GM04503 (cell line): ENCODE measurements at regions not wholly inside any gene's neighbourhood (a gene's known extent, or its start where the extent isn't known, plus 50 kb on each side); places are given as distances from the start of the nearest gene placed in this dataset.

Experiments used
- DNase-seq: peaks from one replicate; pipeline ENCODE4 v3.0.0-alpha.2; 2012; ENCODE audit warnings: low read depth

DNA sequence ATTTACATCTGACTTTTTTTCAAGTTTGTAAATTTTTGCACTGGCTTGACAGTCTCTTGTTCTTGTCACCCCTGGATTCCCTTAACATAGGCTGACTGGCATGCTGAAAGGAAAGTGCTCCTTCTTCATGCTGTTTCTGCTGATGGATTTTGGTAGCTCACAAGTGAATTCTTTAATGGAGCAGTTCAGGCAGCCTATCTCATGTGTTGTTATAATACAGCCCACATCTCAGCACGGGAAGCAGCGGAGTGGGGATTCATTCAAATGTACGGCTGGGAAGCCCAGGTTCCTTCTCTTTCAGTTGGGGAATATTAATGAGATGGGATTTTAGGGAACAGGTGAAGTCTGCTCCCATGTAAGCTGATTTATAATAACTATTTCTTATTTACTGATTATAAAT, 142.8 kb downstream of the CD8B2 start:
- no peak for DNase-seq

DNA sequence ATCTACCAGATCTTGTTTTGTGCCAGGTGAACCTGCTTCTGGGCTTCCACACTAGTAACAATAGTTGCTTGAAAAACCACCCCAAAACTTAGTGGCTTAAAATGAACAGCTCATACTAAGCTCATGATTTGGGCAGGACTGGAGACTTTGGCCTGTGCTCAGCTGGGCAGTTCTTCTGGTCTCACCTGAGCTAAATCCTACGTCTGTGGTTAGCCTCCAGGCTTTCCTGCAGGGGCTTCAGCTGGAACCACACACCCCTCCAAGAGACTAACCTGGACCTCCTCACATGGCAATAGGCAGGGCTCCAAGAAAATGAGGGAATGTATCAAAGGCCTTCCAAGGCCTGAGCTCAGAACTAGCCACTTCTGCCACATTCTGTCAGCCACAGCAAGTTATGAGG, 144.1 kb downstream of the CD8B2 start:
- DNase-seq = no peak

DNA sequence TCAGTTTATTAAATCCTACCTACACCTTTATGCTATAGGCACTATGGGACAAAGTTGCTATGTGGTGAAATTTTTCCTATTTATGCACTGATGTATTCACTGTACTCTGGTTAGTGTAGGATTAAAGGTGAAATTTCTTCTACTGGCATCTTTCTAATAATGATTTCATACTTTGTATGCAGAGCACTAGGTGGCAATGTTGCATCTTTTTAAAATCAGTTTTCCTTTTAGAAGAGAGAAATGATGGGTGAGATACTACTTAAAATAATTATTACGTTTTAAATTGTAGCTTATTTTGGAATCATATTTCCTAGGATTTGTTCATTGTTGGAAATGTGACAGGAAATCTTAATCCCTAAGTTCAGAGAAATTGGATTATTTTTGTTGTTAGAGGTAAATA, 150.9 kb downstream of the CD8B2 start:
- no peak for DNase-seq

DNA sequence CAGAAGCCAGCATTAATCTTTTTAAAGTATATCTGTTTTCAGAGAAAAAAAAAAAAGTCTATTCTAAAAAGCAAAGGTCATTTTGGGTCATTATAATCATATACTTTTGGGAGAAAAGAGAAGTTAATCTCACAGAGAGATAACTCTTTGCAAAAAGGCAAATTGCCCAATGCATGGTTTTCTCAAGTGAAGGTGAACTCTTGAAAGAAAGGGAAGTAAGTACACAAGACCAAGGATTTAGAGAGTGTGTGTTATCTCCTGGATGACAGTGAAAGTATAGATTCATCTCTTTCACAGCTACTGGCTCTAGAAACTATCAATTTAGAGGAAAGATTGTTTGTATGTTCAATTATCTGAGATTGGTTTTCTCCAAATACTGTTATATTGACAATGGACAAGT, 151.4 kb downstream of the CD8B2 start:
- no peak for DNase-seq

DNA sequence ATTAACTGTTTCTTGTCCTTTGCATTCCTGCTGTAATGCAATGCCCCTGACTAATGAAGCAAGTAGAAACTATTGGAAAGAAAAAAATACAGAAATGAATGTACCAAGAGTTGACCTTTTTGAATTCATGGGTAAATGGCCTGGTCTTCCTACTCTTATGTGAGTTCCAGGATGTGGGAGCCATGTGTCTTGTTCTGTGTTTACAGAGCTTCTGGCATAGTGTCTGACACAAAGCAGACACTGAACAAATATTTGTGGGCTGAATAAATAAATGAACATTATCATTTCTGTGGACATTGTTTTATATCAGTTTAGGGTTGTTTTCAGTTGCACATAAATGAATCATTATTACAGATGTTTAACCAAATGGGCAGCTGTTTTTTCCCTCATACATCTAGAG, 155.5 kb downstream of the CD8B2 start:
- no peak for DNase-seq

DNA sequence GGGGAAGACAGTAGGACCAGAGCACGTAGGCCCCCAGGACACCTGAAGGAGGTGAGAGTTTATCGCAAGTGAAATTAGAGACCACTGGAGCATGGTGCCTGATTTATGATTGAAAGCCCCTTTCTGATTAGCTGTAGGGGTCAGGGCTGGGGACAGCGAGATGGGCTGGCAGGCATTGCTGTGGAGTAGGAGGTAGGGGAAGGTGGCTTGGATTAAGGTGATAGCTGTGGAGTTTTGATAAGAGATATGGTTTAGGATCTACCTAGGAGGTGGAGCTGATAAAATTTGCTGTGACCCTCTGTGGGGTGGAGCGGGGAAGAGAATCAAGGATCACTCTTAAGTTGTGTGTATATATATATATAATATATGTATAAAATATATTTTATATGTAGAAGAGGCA, 157.5 kb downstream of the CD8B2 start:
- no peak for DNase-seq

DNA sequence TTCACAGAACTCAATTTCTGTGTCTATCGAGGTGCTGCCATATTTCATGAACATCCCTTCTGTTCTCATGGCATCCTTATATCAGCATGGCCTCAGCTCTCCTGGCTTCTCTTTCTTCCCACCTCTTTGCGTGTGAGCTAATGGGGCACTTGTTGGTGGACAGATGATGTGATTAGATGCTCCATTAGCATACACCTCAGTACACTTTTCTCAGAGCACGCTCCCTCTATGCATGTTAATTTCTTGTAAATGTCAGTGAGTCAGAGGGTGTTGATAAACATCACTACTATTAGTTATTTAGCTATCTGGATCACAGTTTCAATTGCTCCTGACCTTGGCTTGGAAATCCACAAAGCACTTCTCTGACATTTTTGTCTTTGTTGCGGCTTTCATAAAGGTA, 159.4 kb downstream of the CD8B2 start:
- no peak for DNase-seq

DNA sequence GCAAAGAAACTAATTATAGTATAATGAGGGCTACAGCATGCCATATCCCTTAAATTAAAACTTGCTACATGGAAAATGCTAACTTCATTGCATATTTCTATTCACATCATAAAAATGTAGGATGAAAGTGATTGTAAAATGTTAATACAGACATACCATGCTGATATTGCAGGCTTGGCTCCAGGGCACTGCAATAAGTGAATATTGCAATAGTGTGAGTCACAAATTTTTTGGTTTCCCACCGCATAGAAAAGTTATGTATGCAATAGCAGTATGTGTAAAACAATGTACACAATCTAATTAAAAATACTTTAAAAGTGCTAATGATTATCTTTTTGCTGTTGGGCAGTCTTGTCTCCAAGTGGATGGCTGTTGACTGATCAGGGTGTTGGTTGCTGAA, 162.1 kb downstream of the CD8B2 start:
- no peak for DNase-seq

DNA sequence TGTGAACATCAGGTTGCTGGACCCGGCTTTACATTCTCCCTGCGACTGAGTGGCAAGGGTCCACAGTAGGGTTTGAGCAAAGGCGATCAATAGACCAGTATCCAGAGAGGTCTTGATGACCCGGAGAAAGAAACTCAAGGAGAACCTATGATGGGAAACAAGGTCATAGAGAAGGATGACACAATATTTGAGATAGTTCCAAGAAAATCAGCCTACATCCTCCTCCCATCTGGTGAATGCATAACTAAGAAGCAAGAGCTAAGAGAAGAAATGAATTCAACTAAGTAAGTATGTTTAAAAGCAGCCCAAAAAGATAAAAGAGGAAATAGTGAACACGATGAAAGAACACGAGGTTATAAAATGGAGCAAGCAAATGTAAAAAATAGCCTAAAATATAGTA, 166.3 kb downstream of the CD8B2 start:
- no peak for DNase-seq

DNA sequence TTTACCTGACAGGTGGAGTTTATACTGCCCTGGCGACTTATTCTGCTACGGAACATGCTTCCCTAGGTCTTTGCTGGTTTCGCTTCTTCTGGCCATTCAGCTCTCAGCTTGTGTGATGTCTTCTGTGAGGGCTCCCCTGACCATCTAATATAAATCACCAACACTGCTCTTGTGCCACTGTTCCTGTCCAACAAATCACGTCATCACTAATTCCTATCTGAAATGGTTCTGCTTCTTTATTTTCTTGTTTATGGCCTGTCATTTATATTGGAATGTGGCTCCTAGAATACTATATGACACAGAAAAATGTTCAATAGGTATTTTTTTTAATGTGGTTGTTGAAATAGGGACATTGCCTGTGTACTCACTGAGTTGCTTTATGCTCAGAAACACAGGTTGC, 171.5 kb downstream of the CD8B2 start:
- DNase-seq = no peak

DNA sequence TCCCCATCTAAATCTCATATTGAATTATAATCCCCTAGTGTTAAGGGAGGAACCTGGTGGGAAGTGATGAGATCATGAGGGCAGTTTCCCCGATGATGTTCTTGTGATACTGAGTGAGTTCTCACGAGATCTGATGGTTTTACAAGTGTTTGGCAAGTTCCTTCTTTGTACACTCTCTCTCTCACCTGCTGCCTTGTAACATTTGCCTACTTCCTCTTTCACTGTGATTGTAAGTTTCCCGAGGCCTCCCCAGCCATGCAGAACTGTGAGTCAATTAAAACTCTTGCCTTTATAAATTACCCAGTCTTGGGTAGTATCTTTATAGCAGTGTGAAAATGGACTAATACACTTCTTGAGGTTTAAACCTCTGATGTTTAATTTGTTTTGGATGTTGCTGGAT, 177.5 kb downstream of the CD8B2 start:
- no peak for DNase-seq

DNA sequence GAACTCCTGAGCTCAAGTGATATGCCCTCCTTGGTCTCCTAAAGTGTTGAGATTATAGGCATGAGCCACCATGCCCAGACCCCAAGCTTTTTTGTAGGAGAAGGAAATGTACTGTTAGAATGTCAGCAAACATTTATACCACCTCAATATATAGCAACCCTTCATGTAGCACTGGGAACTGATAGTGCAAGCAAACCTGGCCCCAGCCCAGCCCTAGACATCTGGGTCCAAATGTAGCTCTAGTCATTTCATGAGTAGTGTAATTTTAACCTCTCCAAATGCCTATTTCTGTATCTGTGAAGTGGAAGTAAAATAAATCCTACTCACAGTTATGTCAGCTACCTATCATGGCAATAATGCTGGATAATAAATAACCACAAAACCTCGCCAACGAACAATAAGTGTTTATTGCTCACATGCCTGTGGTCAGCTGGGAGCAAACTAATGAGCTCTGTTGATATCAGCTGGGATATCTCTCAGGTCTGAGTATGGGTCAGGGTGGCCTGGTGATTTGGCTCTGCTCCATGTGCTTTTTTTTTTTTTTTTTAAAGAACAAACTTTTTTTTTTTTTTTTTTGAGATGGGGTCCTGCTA, 180.4 kb downstream of the CD8B2 start:
- DNase-seq = no peak

DNA sequence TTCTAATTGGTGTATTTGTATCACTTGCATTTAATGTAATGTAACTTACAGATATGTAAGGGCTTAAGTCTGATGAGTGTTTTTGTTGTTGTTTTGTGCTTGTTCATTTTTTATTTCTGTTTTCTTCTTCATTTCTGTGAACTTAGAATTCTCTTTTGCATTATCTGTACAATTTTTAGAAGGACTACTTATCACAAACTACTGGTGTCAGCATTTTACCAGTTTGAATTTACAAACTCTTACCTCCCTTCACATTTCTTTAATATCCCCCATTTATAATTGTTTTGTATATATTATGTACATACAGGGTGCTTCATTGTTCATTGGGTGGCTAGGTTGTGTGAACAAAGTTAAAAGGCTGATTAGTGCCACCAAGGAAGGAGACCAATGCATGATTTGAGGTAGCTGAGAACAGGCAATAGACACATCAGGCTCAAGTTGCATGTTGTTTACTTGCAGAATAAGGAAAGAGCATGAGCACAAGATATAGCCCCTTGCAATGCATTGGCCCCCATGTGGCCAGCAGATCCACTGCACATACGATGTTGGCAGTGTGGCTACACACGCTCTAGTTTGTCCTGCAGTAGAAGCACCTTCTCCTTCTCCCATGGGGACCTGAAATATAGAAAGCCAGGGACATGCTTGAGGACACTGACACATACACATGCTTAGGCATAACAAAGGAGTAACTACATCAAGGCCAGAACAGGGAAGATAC, 198.2 kb downstream of the CD8B2 start:
- DNase-seq = no peak

DNA sequence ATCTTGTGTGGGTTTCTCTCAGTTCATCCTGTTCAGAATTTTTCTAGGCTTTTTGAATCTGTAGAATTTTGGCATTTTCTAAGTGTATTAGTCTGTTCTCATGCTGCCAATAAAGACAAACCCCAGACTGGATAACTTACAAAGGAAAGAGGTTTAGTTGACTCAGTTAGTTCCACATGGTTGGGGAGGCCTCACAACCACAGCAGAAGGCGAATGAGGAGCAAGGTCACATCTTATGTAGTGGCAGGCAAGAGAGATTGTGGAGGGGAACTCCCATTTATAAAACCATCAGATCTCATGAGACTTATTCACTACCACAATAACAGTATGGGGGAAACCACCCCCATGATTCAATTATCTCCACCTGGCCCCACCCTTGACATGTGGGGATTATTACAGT, 199.2 kb downstream of the ST6GAL2 start:
- DNase-seq = no peak

DNA sequence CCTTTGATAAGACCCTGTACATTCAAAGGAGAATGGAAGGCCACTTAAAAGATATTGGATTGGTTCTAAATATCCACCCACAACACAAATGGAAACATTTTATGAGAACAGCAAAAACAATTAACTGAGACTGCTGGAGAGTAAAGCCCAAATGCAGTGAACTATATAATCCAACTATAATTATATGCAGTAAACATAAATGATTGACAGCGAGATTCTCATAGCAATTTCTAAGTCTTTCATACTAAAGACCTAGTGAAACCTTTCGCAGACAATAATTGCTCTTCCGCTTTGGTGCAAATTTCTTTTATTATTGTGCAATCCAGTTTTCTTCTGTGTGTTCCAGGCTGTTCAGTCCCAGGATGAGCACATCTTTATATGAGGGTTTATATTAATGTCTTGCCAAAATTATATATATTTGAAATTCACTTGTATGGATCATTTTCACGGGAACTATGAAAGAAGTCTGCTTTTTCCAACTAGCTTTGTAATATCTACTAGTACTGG, 190.9 kb downstream of the ST6GAL2 start:
- no peak for DNase-seq

DNA sequence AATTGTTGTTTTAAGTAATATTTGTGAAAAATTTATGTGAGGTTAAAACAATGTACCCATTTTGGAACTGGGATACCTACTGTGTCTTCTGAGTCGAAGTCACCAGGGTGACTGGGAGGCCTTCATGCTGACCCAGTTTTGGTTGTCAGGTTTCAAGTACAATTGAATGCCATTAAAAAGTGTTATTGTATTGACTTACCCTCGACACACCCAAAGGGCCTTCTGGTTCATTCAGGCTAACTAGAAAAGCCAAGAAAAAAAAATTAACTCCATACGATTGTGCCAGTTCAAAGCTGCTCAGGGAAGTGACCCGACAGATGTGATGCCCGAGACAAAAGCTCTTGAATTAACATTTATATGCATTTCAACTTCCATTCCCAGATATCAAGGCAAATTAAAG, 190.0 kb downstream of the ST6GAL2 start:
- no peak for DNase-seq

DNA sequence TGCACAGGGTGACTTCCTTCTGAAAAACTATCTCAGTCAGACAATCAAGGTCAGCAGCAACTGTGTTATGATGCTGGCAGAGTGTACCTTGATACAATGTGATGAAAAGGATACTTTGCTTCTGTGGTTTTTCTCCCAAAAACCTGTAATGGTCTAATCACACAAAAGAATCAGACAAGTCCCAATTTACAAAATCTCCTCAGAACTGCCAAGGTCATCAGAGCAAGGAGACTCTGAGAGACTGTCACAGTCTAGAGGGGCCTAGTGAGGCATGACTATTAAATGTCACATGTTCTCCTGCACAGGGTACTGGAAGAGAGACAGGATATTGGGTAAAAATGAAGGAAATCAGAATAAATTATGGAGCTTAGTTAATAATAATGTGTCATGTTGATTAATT, 185.4 kb downstream of the ST6GAL2 start:
- DNase-seq = no peak

DNA sequence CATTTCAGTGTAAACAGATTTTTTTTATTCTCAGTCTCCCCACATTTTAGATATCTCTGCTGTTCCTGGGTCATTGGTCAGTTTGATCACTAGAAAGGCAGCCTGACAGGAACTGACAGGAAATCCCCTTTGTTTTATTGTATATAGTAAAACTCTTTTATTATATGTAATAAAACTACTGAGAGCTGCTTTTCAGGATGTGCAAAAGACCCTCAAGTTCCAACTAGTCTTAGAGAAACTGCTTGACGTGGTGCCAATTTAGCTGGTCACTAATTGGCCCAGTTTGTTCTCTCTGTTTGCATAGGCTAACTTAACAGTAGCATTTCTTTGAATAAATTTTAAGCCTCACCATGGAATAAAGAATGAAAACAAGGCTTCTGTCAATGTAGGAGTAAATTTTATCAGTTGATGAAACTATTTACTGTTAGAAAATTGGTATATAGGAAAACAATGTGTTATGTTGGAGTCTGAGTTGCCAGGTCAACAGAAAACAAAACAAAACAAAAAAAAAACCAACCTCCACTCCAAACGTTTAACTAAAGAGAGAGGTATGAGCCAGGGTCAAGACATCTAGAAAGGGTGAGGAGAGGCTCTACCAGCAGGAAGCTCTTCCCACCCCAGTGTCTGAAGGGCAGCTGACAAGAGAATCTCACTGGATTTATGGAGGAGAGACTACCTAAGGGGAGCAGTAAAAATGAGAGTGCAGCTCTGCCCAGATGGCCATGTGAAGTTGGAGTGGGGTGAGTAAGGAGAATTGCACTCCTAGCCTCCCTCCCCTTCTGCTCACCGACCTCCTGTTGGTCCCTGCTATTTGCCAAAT, 184.6 kb downstream of the ST6GAL2 start:
- no peak for DNase-seq

DNA sequence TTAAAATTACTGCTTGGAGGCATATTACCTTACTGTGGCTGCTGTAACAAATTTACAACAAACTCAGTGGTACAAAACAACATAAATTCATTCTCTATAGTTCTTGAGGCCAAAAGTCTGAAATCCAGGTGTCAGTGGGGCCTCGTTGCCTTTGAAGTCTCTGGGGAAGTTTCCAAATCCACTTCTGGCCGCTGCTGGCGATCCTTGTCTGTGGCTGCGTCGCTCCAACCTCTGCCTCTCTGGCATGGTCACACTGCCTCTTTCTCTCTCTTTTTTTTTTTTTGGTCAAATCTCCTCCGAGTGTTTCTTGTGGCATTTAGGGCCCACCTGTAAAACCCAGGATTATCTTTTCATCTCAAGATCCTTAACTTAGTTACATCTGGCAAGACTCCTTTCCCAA, 182.8 kb downstream of the ST6GAL2 start:
- no peak for DNase-seq

DNA sequence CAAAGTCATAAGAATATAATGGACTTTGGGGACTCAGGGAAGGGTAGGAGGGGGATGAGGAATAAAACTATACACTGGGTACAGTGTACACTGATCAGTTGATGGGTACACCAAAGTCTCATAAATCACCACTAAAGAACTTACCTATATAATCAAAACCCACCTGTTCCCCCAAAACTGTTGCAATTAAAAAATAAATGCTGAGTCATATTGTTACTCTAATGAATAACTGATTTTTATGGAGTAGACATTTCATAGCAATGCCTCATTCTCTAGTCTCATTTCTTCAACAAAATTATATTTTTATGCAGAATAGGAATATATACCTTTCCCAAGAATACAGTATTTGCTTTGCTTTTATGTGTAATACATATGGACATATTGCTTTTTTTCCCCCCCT, 181.2 kb downstream of the ST6GAL2 start:
- no peak for DNase-seq

DNA sequence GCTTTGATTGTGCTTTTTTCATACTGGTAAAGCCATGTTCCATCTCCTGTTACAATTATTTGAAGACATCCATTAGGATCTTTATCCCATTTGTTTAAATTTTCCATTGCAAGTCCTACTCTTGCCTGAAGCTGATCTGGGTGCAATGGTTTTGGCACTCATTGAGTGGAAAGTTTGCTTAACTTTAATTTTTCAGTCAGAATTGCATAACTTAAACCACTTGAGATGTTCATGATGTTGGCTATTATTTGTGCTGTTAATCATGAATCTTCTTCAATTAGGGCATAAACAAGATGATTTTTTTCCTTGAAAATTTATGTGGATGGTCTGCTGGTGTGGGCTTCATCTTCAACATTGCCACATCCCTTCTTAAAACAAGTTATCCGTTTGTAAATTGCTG, 180.1 kb downstream of the ST6GAL2 start:
- no peak for DNase-seq

DNA sequence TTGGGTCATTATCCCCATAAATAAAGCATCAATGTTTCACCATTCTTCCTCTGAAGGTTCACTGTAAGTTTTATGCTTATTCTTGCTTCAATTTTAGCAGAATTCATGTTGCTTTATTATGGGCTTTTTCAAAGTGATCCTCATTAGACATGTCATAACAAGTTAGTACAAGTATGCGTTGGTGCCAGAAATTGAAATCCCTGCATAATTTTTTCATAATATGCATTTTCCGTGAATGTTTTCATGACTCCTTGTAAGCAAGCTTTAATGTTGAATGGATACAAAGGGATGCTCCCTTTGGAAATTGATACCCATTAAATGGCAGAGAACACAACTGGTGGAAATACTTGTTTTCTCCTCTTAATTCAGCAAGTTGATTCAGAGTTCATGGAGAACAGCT, 179.7 kb downstream of the ST6GAL2 start:
- no peak for DNase-seq

DNA sequence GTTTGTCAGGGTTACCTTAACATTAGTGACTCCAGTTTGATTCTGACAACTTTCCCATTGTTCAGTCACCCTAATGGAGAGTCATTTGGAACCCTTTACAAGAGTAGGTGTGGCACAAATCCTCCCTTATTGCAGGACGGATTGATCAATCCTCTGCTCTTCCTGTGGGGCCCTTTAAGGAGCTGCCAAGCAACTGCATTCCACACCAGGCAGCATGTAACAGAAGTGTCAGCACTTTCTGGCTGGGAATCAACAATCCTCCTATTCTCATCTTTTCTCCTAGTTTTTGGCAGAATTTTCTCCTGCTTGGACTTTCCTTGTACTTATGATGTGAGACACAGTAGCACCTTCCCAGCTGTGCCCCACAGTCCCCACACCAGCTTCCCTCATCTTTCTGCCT, 177.8 kb downstream of the ST6GAL2 start:
- DNase-seq = no peak
